HEK293 (cell line): ENCODE measurements at regions not wholly inside any gene's neighbourhood (a gene's known extent, or its start where the extent isn't known, plus 50 kb on each side); places are given as distances from the start of the nearest gene placed in this dataset.

ENCODE experiments used
- CTCF ChIA-PET: fragments of 350-600 bp; formaldehyde crosslinking; extraction: SDS; loops from one replicate; lab custom pipeline; 2021; ENCODE audit warnings: antibody characterized with exemption; lab: Yijun Ruan, JAX
- POLR2A ChIA-PET: fragments of 300-600 bp; formaldehyde crosslinking; extraction: SDS; loops from one replicate; lab custom pipeline; 2020; ENCODE audit warnings: antibody characterized with exemption, inconsistent platforms; lab: Yijun Ruan, JAX
- H3K27ac ChIP-seq: fragments of 200-500 bp; sonication (Bioruptor generic); 2 replicates; pipeline ENCODE4 v1.5.1; 2014; ENCODE audit warnings: low read depth, low read length, control low read depth, inconsistent platforms; ENCODE audit errors: extremely low read depth
- H3K36me3 ChIP-seq, 2 experiments: fragments of 200-500 bp in 1 of 2; sonication (Bioruptor generic) in 1 of 2; 1 replicate in 1 of 2; 2 replicates in 1 of 2; pipeline ENCODE4 v1.5.1; 2014 to 2017; ENCODE audit warnings: inconsistent platforms in 2 of 2, low read length in 2 of 2; ENCODE audit not compliant: control insufficient read depth in 2 of 2, insufficient read depth in 1 of 2
- H3K4me1 ChIP-seq: fragments of 200-500 bp; sonication (Bioruptor generic); 2 replicates; pipeline ENCODE4 v1.5.1; 2014; ENCODE audit warnings: mild to moderate bottlenecking, low read length, inconsistent platforms; ENCODE audit not compliant: control insufficient read depth, insufficient read depth
- H3K4me3 ChIP-seq: 2 replicates; pipeline ENCODE4 v1.5.1; 2011; ENCODE audit warnings: low read depth, mild to moderate bottlenecking, control low read depth, low read length, moderate library complexity
- H3K9me3 ChIP-seq: fragments of 200-500 bp; sonication (Bioruptor generic); 2 replicates; pipeline ENCODE4 v1.5.1; 2014; ENCODE audit warnings: low read depth, low read length, inconsistent platforms; ENCODE audit not compliant: control insufficient read depth, insufficient read depth
- GFI1B ChIP-seq: fragments of 450-650 bp; formaldehyde crosslinking; IDR thresholded peaks from 2 replicates; pipeline ENCODE4 v1.5.1; 2016; ENCODE audit warnings: missing biosample characterization, missing genetic modification characterization
- YY2 ChIP-seq: fragments of 450-650 bp; formaldehyde crosslinking; IDR thresholded peaks from 2 replicates; pipeline ENCODE4 v1.5.1; 2016; ENCODE audit warnings: missing biosample characterization, missing genetic modification characterization
- ZBTB44 ChIP-seq: fragments of 450-650 bp; IDR thresholded peaks from 2 replicates; pipeline ENCODE4 v1.5.1; 2018; ENCODE audit warnings: missing biosample characterization, mild to moderate bottlenecking, missing genetic modification characterization
- ZBTB6 ChIP-seq: fragments of 450-650 bp; formaldehyde crosslinking; IDR thresholded peaks from 2 replicates; pipeline ENCODE4 v1.5.1; 2017; ENCODE audit warnings: missing biosample characterization, missing genetic modification characterization
- ZFHX2 ChIP-seq: fragments of 450-650 bp; formaldehyde crosslinking; conservative IDR thresholded peaks from 2 replicates; pipeline ENCODE4 v1.5.1; 2016; ENCODE audit warnings: missing biosample characterization, missing genetic modification characterization
- ZNF140 ChIP-seq: fragments of 450-650 bp; formaldehyde crosslinking; IDR thresholded peaks from 2 replicates; pipeline ENCODE4 v1.5.1; 2016; ENCODE audit warnings: missing biosample characterization, missing genetic modification characterization
- ZNF202 ChIP-seq: fragments of 450-650 bp; formaldehyde crosslinking; IDR thresholded peaks from 2 replicates; pipeline ENCODE4 v1.5.1; 2016; ENCODE audit warnings: missing biosample characterization, missing genetic modification characterization, borderline replicate concordance
- ZNF423 ChIP-seq: fragments of 450-650 bp; formaldehyde crosslinking; IDR thresholded peaks from 2 replicates; pipeline ENCODE4 v1.5.1; 2016; ENCODE audit warnings: missing biosample characterization, missing genetic modification characterization
- ZNF501 ChIP-seq: fragments of 450-650 bp; formaldehyde crosslinking; IDR thresholded peaks from 2 replicates; pipeline ENCODE4 v1.5.1; 2016; ENCODE audit warnings: missing biosample characterization, missing genetic modification characterization
- ZNF548 ChIP-seq: fragments of 450-650 bp; formaldehyde crosslinking; IDR thresholded peaks from 2 replicates; pipeline ENCODE4 v1.5.1; 2016; ENCODE audit warnings: missing biosample characterization, missing genetic modification characterization
- ZNF660 ChIP-seq: fragments of 450-650 bp; IDR thresholded peaks from 2 replicates; pipeline ENCODE4 v1.5.1; 2018; ENCODE audit warnings: missing biosample characterization, mild to moderate bottlenecking, missing genetic modification characterization

GRCh38 chr12:94701711-94702110 lies 51.4 kb upstream of the TMCC3 start (continued):
- no peak for TF ChIP-seq GFI1B (tag by site-specific recombination)
- TF ChIP-seq ZNF140 (tag by site-specific recombination): no peak
- TF ChIP-seq YY2: no peak
- TF ChIP-seq ZNF423 (tag by site-specific recombination): no peak
- TF ChIP-seq ZNF660 (tag by site-specific recombination): no peak
- no peak for TF ChIP-seq ZFHX2
- TF ChIP-seq ZNF202 (tag by site-specific recombination): no peak

GRCh38 chr12:94700662-94701061 lies 50.3 kb upstream of the TMCC3 start:
- no peak overlapping the region for H3K27ac ChIP-seq
- TF ChIP-seq ZNF501 (tag by site-specific recombination) (no peak), ZNF548 (tag by site-specific recombination) (no peak), ZBTB6 (no peak), ZBTB44 (tag by site-specific recombination) (no peak)
- CTCF ChIA-PET: interaction anchor here (1.1 kb wide), 1 partner anchor 8 kb away, joined by 3 read pairs; no protein-coding TSS in a partner anchor
- H3K36me3 ChIP-seq: no peaks in the 10 kb centered on the region
- POLR2A ChIA-PET: no interaction called here
- no peaks in the 10 kb centered on the region for H3K9me3 ChIP-seq
- no peak overlapping the region for H3K4me3 ChIP-seq
- H3K4me1 ChIP-seq: peaks cover 15% of the 10 kb centered on the region
